ENCODE measurements at regions not wholly inside any gene's neighbourhood (a gene's known extent, or its start where the extent isn't known, plus 50 kb on each side); places are given as distances from the start of the nearest gene placed in this dataset.

DNA sequence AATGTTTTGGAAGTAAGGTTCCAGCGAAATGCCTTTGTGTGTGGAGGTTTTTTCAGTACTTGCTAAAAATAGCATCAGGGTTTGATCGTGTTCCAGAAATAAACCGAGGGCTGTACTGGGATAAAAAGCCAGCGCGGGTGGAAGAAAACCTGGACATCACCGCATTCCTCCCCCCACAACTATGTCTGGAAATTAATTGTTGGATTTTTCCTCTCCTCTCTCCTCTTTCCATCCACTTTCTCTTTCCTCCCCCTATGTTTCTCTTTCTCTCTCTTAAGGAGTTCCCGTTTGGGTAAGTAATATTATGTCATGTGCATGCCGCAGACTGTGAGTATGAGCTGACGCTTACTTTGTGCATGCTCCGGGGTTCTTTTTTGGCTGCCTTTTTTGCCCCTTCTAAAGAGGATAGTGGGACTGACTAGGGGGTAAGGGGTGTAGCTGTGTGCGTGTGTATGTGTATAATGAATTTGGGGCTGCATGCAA, 104.2 kb upstream of the HSD17B12 start:
- no peak for DNase-seq

DNA sequence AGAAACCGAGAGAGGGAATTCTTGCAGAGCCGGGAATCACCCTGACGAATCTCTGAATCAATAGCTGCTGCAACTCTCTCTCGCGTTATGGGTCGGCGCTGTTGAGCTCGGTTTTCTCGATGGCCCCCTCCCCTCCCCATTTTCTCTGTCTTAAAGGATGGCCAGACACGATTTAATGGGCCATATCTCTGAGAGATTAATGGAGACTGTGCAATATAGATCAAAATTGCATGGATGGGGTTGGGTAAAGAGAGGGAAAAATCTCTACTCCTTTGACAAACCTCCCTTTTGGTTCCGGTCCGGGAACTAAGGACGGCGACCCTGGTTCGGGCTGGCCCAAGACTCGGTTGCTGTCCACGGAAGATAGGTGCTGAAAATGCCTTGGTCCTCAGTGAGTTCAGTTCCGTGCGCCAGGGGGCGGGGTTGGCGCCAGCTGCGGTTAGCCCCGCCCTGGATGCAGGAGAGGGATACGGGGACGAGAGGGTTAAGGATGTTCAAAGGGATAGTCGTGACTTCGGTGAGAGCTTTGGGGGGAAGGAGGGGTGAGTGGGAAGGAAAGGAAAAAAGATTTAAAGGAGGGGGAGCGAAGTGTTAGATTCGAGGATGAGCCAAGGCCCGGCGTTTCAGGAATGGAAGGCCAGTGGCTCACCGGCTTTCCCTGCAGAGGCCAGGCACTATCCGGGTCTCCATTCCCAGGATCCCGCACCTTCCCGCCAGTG, 103.6 kb upstream of the HSD17B12 start:
- no peak for DNase-seq

DNA sequence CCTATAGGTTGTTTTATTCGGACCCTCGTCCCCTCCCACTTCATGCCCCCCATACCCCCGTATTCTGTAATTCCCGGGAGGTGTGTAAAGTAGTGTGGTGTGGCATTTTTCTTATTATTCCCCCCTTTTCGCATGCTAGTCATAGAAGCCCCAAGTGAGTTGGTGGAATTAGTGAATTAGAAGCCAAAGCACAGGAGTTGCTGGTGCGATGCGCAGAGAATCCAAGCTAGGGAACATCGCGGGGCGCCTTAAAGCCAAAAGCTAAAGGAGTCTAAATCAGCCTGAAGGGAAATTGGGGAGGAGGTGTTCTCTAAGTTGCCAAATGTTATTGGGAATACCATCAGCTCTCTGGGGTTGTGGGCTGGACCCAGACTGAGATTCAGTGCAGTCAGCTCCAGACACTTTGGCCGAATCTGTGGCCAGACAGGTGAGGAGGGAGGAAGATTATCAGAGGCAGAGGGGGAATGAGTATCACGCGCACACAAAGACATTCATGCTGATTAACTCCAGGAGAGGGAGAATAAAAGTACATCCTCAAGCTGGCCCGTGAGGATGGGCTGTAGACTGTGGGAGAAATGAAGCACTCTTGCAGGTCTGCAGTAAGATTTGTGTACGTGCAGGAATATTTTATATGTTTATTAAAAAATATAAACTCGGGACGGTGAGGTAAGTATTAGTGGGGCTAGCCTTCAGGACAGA, 102.8 kb upstream of the HSD17B12 start:
- DNase-seq, result no peak

DNA sequence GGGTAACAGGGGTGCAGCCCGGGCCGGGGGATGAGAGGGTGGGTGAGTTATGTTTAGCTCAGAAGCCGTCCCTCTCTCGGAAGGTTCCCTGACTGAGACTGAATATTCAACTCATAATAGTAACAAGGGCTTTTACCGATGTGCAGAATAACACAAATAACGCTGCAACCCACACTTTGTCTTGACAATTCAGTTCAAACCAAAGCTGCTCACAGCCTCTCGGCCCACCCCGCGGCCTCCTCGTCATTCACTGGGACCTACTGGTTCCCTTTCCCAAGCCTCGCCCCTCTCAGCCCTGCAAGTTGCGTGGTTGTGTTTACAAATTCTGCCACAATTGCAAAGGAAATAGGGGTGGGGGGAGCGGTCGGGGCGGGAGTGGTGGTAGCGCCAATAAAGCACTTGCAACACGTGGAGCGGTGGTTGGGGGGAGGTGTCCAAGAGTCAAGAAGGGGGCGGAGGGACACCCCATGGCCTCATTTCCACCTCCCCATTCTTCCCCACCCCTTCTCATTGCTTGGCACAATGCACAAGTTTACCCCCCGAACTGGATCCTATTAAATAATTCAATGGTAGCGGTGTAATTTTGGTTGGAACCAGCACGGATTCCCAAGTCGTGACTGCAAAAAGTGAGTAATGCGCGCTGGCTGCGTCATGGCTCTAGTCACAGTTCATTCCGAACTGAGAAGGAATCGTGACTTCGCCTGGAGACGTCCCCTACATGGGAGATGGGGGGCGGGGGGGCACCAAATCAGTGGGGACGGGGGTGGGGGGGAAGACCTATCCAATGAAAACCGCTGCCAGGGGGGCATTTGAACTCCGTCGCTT, 102.0 kb upstream of the HSD17B12 start:
- no peak for DNase-seq

DNA sequence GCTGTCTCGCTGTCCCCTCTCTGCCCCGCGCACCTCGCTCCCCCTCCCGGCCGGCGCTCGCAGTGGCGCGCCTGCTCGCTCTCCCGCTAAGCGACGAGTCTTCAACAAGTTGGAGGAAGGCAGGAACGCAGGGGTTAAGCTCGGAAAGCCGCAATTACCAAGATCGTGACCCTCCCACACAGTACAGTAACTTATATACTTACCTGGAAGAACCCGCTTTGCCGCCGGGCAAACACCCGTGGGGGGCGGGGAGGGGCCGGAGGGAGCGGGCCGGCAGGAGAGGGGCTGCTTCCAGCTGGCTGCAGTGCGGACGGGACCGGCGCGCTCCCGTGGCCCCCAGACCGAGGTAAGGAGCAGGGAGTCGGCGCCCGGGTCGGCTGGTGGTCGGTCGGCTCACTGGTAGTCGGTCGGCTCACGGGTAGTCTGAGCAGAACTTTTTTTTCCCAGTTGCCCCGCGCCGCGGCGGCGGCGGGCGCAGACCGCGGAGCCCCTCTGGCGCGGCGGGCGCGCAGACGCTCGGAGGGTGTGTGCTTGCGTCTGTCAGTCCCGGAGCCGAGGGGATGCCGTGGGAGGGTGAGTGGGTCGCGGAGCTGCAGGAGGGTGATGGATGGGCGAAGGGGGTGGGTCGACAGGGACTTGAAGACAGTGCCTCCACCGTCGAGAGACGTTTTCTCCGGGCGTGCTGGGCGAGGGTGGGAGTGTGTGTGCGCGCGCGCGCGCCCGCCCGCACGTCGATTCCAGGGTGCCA, 101.2 kb upstream of the HSD17B12 start:
- DNase-seq, result peak; percentile 69

DNA sequence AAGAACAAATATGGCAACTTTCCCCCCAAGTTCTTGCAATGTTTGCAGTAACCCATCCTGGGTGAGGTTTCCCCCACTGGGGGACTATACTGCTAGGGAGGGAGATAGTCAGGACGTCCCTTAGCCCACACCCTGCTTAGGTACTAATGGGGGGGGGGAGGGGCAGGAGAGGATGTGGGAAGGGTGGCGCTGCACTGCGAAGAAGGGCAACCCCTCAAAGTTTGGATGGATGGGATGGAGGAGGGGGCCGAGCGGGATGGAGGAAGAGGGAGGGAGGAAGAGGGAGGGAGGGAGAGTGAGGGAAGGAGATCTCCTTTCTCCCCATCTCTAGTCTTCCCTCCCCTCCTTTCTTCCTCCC, 100.6 kb upstream of the HSD17B12 start:
- no peak for DNase-seq

DNA sequence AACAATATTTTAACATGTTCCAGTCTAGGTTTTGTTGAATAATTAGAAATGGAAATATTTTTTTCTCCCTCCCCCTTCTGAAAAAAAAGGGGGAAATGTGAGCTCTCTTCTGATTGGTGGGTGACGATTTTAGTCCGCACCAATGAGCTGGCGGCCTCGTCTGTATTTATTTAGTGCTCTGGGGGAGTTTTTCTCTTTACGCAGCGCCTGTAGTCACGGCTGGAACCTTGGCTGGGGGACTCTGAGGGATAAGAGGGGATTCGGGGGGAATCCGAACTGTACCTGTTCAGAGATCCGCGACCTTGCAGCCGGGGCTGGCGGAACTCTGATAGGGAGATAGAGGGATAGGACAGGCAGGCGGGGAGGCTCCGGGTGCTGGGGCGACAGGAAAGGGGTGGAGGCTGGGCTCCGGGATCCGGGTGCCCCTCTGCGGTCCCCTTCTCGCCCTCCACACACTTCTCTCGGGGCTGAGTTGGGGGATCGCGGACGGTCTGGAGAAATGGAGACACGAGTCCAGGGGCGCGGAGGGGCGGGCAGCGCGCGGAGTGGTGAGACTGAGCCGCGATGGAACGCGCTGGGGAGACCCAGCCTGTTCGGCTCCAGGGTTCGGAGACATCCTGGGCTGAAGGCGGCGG, 99.7 kb upstream of the HSD17B12 start:
- DNase-seq, result no peak

DNA sequence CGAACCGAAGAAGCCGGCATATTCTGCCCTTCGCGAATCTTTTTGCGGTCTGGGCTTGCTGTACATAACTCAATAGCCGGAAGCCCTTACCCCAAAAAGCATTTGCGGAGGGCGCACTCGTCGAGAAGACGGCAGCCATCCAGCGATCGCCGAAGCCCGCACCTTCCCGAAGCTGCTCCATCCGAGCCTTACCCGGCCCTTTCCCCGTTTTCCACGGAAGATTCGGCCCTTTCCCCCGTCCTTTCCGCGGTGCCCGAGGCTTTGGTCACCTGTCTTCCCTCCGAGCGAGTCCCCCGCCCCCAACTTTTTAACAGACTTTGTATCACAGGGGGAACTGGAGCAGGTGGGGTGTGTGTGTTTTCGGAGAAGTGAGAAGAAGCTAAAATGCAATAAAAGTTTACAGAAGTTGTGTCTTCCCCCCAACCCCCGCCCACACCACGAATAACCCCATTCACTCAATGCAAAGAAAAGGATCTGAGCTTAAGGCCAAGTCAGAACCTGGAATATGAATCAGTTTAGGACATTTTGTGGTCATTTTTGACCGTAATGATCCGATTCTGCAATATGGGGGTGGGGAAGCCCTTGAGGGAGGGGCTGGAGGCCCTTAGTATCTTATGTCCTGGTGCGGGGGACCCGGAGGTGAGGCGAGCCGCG, 99.0 kb upstream of the HSD17B12 start:
- no peak for DNase-seq

DNA sequence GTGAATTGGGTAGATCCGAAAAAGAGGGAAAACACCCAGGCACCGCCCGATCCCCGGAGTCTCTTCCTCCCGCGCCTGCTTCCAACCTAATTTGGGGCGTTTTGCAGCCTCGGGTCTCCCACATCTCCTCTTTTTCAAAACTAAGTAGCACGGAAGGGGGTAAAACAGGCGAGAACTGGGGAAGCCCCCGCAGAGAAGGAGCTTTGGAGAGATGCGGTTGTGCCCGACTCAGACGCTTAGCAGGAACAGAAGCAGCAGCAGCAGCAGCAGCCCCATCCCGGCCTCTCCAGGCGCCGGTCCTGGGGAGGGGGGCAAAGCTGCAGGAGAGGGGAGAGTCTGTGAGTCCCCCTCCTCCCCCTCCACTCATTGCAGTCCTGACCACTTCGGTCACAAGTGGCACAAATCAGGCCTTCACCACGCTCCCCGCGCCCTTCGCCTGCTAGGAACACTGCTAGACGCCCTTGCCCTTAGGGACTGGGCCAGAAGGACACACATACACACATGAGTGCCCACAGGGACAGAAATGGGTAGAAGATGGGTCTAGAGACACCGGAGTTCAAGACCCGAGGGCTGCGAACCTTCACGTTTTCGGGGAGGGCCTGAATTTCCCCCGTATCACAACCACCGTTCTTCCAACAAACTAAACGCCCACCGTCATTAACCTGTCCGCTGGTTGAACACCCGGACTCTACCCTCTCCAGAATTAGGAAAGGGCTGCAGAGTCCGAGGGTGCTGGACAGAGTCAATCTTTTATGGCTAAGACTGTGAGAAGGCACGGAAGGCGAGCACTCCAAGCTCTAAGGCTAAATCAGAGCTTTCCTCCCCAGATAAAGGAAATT, 98.3 kb upstream of the HSD17B12 start:
- DNase-seq, result no peak

DNA sequence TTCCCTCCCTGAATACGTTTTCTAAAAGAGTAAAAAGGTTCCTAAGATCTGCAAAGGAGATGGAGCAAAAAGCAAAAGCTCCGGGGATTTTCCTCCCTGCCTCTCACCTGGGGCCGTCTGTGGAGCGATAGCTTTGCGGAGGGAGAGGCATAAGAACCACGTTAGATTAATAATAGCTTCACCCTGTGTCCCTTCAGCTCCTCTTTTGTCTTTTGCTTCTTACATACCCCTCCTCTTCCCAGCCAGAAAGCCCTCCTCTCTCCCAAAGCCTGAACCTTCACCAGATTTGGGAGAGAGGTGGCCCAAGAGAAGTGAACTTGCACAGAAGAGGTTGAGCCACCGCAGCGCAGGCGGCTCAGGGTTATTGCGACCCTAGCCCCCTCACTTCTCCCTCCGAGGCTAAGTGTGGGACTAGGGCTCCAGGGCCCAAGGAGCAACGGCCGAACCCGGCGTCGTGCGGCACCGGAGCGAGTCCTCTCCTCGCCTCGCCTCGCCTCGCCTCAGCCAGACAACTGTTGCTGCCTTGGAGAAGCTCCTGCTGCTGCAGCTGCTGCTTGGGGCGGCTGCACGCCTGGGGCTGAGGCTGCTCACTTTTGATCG, 97.6 kb upstream of the HSD17B12 start:
- DNase-seq, result no peak

DNA sequence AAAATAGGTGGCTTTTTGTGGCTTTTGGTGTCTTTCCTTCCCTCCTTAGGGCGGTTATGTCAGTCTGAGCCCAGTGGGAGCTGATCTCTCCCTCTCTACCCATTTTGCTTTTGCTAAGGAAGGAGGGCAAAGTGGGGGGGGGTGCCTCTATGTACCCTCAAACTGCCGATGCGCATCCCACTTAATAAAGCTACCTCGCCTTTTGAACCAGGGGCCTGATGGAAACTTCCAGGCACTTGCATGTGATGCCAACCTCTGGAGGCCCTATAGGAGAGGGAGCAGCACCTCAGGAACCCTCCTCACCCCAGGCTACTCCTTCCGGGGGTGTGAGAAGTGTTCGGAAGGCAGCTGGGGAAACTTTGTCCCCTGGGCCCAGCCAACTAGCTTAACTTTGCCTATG, 97.0 kb upstream of the HSD17B12 start:
- DNase-seq, result no peak

DNA sequence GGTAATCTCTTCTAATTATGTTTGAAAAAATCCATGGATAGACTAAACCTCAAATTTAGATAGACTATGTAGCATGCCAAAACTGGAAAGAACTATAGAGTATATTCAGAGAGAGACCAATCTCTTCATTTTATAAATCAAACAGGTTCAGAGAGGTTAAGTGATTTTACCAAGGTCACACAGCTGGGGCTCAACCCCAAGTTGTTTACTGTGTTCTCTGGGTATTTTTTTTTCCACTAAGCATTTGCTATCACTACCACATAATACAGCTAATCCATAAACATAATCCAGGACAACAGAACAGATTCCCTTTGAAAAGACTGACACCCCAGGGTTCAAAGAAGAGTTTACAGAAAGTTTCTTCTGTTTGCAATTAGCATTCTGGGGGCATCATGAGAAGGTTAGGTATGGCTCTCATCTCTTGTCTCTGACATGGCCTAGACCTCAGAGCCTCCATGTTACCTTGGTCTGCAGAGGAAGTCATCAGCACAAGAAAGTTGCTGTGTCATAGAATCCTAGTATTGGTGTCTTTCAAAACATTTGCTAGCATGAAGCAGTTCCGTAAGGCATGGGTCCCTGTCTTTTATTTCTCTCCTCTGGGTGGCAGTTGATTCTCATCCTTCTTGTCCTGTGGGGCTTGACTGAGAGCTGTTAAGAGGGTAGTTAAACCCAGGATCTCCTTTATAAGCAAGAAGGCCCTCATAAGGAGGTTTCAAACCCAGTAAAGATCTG, 94.5 kb upstream of the HSD17B12 start:
- no peak for DNase-seq

DNA sequence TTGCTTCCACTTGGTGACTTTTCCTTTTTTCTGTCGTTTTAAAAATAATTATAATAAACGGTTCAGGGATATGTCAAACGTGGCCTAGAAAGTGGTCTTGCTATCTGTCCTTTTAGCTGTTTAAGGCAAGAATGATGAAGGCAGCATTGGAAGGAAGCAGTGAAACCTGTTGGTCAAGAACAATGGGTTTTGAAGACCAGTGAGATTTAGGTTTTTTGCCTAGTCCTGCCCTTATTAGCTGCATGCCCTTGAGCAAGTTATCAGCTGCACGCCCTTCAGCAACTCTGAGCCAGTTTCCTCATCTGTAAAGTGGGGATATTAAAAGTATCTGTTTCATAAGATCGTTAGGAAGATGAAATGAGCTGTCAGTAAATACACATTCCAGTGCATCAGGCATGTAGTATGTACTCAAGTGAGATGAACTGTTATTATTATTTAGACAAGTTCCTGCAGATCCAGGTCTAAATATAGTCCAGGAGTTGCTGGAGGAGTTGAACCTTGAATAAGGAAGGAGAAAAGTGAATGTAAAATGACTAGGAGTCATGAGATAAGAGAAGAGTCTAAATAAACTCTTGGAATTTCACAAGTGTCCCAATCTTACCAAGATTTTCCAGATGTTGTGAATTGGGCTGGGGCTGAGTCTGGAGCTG, 90.8 kb upstream of the HSD17B12 start:
- DNase-seq, result no peak

DNA sequence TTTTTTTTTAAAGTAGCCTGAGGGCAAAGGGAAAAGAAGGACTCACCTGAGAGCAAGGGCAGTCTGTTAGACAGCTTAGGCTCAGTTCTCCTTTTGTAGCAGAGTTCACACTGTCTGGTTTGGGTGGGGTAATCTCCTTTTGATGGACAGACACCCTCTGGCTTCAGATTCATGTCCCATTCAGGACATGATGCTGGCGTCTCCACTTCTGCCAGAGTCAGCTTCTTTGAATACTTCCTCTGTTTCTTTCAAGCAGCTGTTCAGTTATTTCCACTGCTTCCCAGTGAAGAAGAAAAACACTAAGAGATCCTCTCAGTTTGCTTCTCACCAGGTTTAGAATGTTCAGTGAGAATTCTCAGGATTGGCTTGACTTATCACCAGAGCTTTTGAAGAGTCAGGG, 79.0 kb upstream of the HSD17B12 start:
- no peak for DNase-seq

DNA sequence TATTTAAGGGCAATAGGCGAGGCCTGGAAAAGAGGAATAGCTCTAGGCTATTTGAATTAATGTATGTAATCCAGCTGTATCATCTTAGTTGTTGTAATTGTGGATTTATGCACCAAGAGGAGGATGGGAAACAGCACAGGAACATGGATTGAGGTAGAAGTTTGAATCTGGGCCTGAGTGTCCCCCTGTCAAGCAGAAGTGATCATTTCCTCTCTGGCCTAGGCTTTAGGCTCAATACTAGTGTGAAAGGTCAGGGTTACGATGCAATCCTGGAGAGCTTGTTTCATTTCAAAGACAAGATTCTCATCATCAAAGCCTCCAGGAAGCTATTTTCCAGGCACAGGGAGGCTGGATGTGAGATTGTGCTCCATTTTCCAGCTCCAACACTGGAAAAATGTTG, 77.9 kb upstream of the HSD17B12 start:
- no peak for DNase-seq

DNA sequence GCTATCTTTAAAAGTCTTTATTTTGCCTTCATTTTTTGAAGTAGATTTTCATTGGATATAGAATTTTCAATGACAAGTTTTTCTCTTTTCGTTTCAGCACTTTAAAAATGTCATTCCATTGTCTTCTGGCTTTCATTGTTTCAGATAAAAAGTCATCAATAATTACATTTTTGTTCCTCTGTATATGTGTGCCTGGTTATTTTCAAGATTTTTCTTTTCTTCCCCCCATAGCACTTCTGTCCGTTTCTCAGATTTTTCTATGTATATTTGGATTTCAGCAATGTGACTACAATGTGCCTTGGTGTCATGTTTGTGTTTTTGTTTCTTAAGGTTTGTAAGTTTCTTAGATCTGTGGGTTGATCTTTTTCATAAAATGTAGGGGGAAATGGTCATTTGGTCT, 66.3 kb upstream of the HSD17B12 start:
- DNase-seq, result no peak

DNA sequence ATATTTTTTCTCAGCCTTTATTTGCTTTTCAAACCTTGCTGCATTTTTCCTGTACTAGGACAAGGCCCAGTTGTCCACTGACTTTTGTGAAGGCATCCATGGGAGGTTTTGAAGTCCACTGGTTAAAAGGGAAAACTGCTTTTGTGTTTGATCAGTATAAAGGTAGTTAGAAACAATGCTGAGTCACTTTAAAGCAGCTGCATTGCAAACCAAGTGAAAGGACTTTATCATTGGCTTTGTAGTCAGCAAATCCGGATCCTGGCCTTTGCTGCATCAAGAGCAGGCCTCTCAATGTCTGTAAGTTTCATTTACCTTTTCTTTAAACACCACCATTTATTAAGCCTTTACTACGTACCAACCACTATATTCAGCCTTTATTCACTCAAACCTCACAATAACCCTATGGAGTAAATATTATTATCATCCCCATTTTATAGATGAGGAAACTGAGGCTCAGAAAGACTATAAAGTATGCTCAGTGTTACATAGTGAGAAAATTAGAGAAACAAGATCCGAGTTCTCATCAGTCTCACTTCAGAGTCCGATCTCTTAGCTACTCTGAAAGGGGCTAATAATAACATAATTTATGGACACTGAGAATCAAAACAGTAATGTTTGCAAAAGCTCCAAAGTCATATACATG, 60.6 kb upstream of the HSD17B12 start:
- no peak for DNase-seq

DNA sequence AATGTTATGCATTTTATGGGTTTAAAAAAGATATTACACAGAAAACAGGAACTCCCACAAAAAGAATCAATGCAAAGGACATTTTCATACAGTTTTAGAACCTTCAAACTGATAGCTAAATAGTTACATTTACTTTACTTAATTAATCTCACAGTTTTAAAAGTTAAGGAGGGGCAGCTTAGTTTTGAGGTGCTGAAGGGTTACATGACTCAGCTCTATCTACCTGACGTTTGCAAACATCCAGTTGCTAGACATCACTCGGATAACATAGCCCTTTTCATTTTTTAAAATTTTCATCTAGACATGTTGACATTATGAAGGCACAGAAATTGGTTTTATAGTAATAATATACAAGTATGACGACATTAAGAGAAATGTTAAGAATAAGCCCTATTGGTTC, 53.7 kb upstream of the HSD17B12 start:
- no peak for DNase-seq

Measured in activated effector memory CD4-positive, alpha-beta T cell treated with anti-CD3 and anti-CD28 coated beads, Interleukin-2, amount 50 U/mL, for 16 hours (primary cell).